ENCODE measurements at regions not wholly inside any gene's neighbourhood (a gene's known extent, or its start where the extent isn't known, plus 50 kb on each side); places are given as distances from the start of the nearest gene placed in this dataset.

- TF ChIP-seq BCLAF1 (IDR thresholded peaks at IDR 0.05) (no peak), POLR2AphosphoS2 (IDR thresholded peaks at IDR 0.05; ENCODE audit: low read depth, low read length) (no peak), POLR2AphosphoS5 (IDR thresholded peaks at IDR 0.05; ENCODE audit: low read length) (no peak), SRF (IDR thresholded peaks at IDR 0.05; ENCODE audit: low read depth in 2 of 2, low read length in 2 of 2) (no peak), FOXK2 (IDR thresholded peaks at IDR 0.05) (no peak), CTCF (IDR thresholded peaks at IDR 0.05 in 2 of 3, conservative IDR thresholded peaks at IDR 0.05 in 1 of 3; ENCODE audit: control insufficient read depth in 2 of 3, extremely low read depth in 1 of 3, insufficient read depth in 1 of 3, low read depth in 3 of 3, low read length in 3 of 3) (no peak), TCF3 (IDR thresholded peaks at IDR 0.05; ENCODE audit: borderline replicate concordance, insufficient read depth, low read depth, low read length) (no peak), HDGF (IDR thresholded peaks at IDR 0.05) (no peak)
Observed at GRCh38 chr14:86513056-86513455, 983.1 kb downstream of the FLRT2 start (continued).

GRCh38 chr14:86510491-86510890 is 980.5 kb downstream of the FLRT2 start:
- H3K4me3 ChIP-seq, result no peak overlapping the region
- ChIA-PET POLR2A (no interaction called here), CTCF (no interaction called here), RAD21 (ENCODE audit: unreplicated experiment) (no interaction called here), SMC1A (ENCODE audit: uncharacterized antibody, unreplicated experiment) (no interaction called here)
- H3K4me1 ChIP-seq (ENCODE audit: control insufficient read depth, insufficient read depth, low read length), result no peaks in the 10 kb centered on the region
- no peaks in the 10 kb centered on the region for H3K79me2 ChIP-seq (ENCODE audit: control insufficient read depth, insufficient read depth, low read length)
- no peaks in the 10 kb centered on the region for H3K27me3 ChIP-seq (replicated peaks in 1 of 2; ENCODE audit: control insufficient read depth in 2 of 2, insufficient read depth in 2 of 2, low read length in 1 of 2)
- in situ Hi-C loops (cut with MboI), result no loop called here
- intact Hi-C loops (cut with micrococcal nuclease; ENCODE audit: unreplicated experiment), result no loop called here
- WGBS (ENCODE audit: insufficient coverage, insufficient replicate concordance, low lambda C conversion rate, missing lambda C conversion rate), result 55% methylated on average over 5 of the region's 5 CpGs
- H3K27ac ChIP-seq (ENCODE audit: control insufficient read depth, insufficient read depth), result no peak overlapping the region
- FAIRE-seq, result no peak
- TF ChIP-seq MEF2A (IDR thresholded peaks at IDR 0.05; ENCODE audit: insufficient read depth, low read depth, low read length) (no peak), ZNF207 (IDR thresholded peaks at IDR 0.05; ENCODE audit: borderline replicate concordance) (no peak), CBX3 (IDR thresholded peaks at IDR 0.05; ENCODE audit: borderline replicate concordance, low read depth) (no peak)
- no peaks in the 10 kb centered on the region for H3K36me3 ChIP-seq (ENCODE audit: control insufficient read depth in 2 of 2, insufficient read depth in 2 of 2, low read length in 1 of 2)
- H3K4me2 ChIP-seq (ENCODE audit: control insufficient read depth, insufficient read depth), result no peak overlapping the region
- no TSS peak for BruUV-seq (replicated peaks)
- no peaks in the 10 kb centered on the region for H3K9me3 ChIP-seq (replicated peaks; ENCODE audit: control insufficient read depth, insufficient read depth, low read length)
- H4K20me1 ChIP-seq (ENCODE audit: control insufficient read depth, insufficient read depth), result no peaks in the 10 kb centered on the region
- no peak for DNase-seq (ENCODE audit: low read depth, low spot score)
- no peak for ATAC-seq
- H3K9ac ChIP-seq (ENCODE audit: control insufficient read depth, insufficient read depth, low read length), result no peak overlapping the region
- H2AFZ ChIP-seq (ENCODE audit: control insufficient read depth, low read depth, low read length), result no peak overlapping the region
